HepG2 (cell line): ENCODE measurements at regions not wholly inside any gene's neighbourhood (a gene's known extent, or its start where the extent isn't known, plus 50 kb on each side); places are given as distances from the start of the nearest gene placed in this dataset.

Source experiments
- FUBP1 ChIP-seq: sonication (generic); formaldehyde crosslinking; IDR thresholded peaks from 2 replicates; pipeline ENCODE4 v1.5.1; 2020; ENCODE audit warnings: missing genetic modification reagents, mild to moderate bottlenecking, borderline replicate concordance
- GTF3A ChIP-seq: sonication (generic); formaldehyde crosslinking; conservative IDR thresholded peaks from 2 replicates; pipeline ENCODE4 v1.4.0; 2020; ENCODE audit warnings: mild to moderate bottlenecking, missing genetic modification reagents
- NR1H2 ChIP-seq: sonication (generic); formaldehyde crosslinking; IDR thresholded peaks from 2 replicates; pipeline ENCODE4 v1.8.1; 2022; ENCODE audit warnings: low read depth, missing genetic modification reagents, borderline replicate concordance
- SNAPC4 ChIP-seq: sonication (generic); formaldehyde crosslinking; IDR thresholded peaks from 2 replicates; pipeline ENCODE4 v1.4.0; 2020; ENCODE audit warnings: mild to moderate bottlenecking, missing genetic modification reagents
- SYNCRIP ChIP-seq: fragments of 200-400 bp; formaldehyde crosslinking; IDR thresholded peaks from 2 replicates; pipeline ENCODE4 v1.6.1; 2018; ENCODE audit warnings: mild to moderate bottlenecking, low read depth, low read length; ENCODE audit not compliant: insufficient read depth
- ZEB1 ChIP-seq: IDR thresholded peaks from 2 replicates; pipeline ENCODE4 v1.6.1; 2012; ENCODE audit warnings: mild to moderate bottlenecking, low read depth, inconsistent platforms; ENCODE audit not compliant: insufficient replicate concordance
- ZMYM3 ChIP-seq: sonication (generic); formaldehyde crosslinking; IDR thresholded peaks from 2 replicates; pipeline ENCODE4 v1.5.1; 2020; ENCODE audit warnings: mild to moderate bottlenecking, missing genetic modification reagents
- ZNF160 ChIP-seq: sonication (generic); formaldehyde crosslinking; IDR thresholded peaks from 2 replicates; pipeline ENCODE4 v1.8.0; 2022; ENCODE audit warnings: mild to moderate bottlenecking, inconsistent platforms, missing genetic modification reagents
- ZNF614 ChIP-seq: IDR thresholded peaks from 2 replicates; pipeline ENCODE4 v1.6.1; 2018; ENCODE audit warnings: missing biosample characterization, missing genetic modification reagents, inconsistent platforms, borderline replicate concordance
- ZNF687 ChIP-seq: sonication (generic); formaldehyde crosslinking; IDR thresholded peaks from 2 replicates; pipeline ENCODE4 v1.5.1; 2020; ENCODE audit warnings: mild to moderate bottlenecking, missing genetic modification reagents, moderate library complexity
- TF ChIP-seq, protein P1 (sequence below): IDR thresholded peaks from 2 replicates; pipeline ENCODE4 v1.6.1; 2016; ENCODE audit warnings: low read depth
- TF ChIP-seq, protein P2 (sequence below): sonication (generic); formaldehyde crosslinking; IDR thresholded peaks from 2 replicates; pipeline ENCODE4 v1.4.0; 2020; ENCODE audit warnings: missing genetic modification reagents

- peak; percentile 58; the same call in 1 of the 2 replicates for TF ChIP-seq ZNF687 (CRISPR knock-in tag)
- TF ChIP-seq ZMYM3 (CRISPR knock-in tag): no peak; the same call in 1 of the 2 replicates
- TF ChIP-seq, protein P1, sequence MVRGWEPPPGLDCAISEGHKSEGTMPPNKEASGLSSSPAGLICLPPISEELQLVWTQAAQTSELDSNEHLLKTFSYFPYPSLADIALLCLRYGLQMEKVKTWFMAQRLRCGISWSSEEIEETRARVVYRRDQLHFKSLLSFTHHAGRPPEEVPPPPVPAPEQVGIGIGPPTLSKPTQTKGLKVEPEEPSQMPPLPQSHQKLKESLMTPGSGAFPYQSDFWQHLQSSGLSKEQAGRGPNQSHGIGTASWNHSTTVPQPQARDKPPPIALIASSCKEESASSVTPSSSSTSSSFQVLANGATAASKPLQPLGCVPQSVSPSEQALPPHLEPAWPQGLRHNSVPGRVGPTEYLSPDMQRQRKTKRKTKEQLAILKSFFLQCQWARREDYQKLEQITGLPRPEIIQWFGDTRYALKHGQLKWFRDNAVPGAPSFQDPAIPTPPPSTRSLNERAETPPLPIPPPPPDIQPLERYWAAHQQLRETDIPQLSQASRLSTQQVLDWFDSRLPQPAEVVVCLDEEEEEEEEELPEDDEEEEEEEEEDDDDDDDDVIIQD (CRISPR knock-in tag): no peak
- TF ChIP-seq ZEB1: no peak
- TF ChIP-seq, protein P2, sequence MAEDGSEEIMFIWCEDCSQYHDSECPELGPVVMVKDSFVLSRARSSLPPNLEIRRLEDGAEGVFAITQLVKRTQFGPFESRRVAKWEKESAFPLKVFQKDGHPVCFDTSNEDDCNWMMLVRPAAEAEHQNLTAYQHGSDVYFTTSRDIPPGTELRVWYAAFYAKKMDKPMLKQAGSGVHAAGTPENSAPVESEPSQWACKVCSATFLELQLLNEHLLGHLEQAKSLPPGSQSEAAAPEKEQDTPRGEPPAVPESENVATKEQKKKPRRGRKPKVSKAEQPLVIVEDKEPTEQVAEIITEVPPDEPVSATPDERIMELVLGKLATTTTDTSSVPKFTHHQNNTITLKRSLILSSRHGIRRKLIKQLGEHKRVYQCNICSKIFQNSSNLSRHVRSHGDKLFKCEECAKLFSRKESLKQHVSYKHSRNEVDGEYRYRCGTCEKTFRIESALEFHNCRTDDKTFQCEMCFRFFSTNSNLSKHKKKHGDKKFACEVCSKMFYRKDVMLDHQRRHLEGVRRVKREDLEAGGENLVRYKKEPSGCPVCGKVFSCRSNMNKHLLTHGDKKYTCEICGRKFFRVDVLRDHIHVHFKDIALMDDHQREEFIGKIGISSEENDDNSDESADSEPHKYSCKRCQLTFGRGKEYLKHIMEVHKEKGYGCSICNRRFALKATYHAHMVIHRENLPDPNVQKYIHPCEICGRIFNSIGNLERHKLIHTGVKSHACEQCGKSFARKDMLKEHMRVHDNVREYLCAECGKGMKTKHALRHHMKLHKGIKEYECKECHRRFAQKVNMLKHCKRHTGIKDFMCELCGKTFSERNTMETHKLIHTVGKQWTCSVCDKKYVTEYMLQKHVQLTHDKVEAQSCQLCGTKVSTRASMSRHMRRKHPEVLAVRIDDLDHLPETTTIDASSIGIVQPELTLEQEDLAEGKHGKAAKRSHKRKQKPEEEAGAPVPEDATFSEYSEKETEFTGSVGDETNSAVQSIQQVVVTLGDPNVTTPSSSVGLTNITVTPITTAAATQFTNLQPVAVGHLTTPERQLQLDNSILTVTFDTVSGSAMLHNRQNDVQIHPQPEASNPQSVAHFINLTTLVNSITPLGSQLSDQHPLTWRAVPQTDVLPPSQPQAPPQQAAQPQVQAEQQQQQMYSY: no peak
- no peak for TF ChIP-seq NR1H2 (CRISPR knock-in tag)
- no peak for TF ChIP-seq FUBP1 (CRISPR knock-in tag)
- TF ChIP-seq ZNF160: no peak
- TF ChIP-seq GTF3A (CRISPR knock-in tag): no peak
- TF ChIP-seq SNAPC4 (CRISPR knock-in tag): no peak
- TF ChIP-seq ZNF614 (CRISPR knock-in tag): no peak
- no peak for TF ChIP-seq SYNCRIP
These were observed 62.3 kb downstream of the SOWAHC start (continued) for GRCh38 chr2:109676346-109676902.
